A673 (cell line): ENCODE measurements at regions not wholly inside any gene's neighbourhood (a gene's known extent, or its start where the extent isn't known, plus 50 kb on each side); places are given as distances from the start of the nearest gene placed in this dataset.
"Not testable (repeated sequence)": the region's sequence is repeated elsewhere in the genome, so short reads cannot be mapped to it uniquely, and the experiment has no call there.

Source experiments
- EZH2 ChIP-seq: fragments of 200-600 bp; sonication (generic); IDR thresholded peaks from 2 replicates; pipeline ENCODE4 v1.6.1; 2017; ENCODE audit warnings: borderline replicate concordance, low read depth, mild to moderate bottlenecking, mixed read lengths, antibody characterized with exemption, low read length; ENCODE audit not compliant: poor library complexity, severe bottlenecking
- TF ChIP-seq, protein P1 (sequence below): fragments of 300-800, 200-600 bp; sonication (generic); conservative IDR thresholded peaks from 2 replicates; pipeline ENCODE4 v1.5.1; 2017; ENCODE audit warnings: low read depth, mild to moderate bottlenecking, antibody characterized with exemption, low read length, moderate library complexity, mixed read lengths

DNA sequence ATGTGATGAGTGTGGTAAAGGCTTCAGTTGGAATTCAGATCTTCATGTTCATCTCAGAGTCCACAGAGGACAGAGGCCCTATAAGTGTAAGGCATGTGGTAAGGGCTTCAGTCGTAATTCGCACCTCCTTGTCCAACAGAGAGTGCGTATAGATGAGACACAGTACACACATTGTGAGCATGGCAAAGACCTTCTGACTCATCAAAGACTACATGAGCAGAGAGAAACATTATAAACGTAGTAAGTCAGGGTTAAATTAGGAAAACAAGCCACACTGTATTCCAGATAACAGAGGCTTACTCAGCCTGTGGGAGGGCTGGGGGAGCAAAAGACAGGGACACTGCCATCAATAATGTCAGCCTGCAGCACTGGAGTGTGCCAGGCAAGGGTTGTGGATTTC, 706.2 kb upstream of the DEFB115 start:
- TF ChIP-seq, protein P1, sequence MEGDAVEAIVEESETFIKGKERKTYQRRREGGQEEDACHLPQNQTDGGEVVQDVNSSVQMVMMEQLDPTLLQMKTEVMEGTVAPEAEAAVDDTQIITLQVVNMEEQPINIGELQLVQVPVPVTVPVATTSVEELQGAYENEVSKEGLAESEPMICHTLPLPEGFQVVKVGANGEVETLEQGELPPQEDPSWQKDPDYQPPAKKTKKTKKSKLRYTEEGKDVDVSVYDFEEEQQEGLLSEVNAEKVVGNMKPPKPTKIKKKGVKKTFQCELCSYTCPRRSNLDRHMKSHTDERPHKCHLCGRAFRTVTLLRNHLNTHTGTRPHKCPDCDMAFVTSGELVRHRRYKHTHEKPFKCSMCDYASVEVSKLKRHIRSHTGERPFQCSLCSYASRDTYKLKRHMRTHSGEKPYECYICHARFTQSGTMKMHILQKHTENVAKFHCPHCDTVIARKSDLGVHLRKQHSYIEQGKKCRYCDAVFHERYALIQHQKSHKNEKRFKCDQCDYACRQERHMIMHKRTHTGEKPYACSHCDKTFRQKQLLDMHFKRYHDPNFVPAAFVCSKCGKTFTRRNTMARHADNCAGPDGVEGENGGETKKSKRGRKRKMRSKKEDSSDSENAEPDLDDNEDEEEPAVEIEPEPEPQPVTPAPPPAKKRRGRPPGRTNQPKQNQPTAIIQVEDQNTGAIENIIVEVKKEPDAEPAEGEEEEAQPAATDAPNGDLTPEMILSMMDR, result not testable (repeated sequence)
- TF ChIP-seq EZH2, result not testable (repeated sequence)
